NCI-H128 (cell line): ENCODE measurements at regions not wholly inside any gene's neighbourhood (a gene's known extent, or its start where the extent isn't known, plus 50 kb on each side); places are given as distances from the start of the nearest gene placed in this dataset.
"Not testable (repeated sequence)": the region's sequence is repeated elsewhere in the genome, so short reads cannot be mapped to it uniquely, and the experiment has no call there.

Source experiments
- DNase-seq: peaks from one replicate; lab custom pipeline; 2025; ENCODE audit not compliant: unreplicated experiment; lab: John Stamatoyannopoulos, UW

DNA sequence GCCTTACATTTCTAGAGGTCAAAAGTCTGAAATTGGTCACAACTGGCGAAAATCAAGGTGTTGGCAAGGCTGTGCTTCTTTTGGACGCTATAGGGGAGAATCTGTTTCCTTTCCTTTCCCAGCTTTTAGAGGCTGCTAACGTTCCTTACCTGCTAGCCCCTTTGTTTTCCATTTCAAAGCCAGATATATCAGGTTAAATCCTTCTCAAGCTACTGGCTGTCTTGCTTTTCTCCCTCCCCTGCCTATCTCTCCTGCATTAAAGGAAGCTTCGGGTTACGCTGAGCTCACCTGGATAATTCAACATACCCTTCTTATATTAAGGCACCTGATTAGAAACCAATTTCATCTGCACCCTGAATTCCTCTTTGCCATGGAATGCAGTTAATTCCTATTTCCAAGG, 1569.7 kb upstream of the SLC10A2 start:
- DNase-seq = no peak

GRCh38 chr13:104634016-104634415, 1567.8 kb upstream of the SLC10A2 start:
- DNase-seq = no peak

DNA sequence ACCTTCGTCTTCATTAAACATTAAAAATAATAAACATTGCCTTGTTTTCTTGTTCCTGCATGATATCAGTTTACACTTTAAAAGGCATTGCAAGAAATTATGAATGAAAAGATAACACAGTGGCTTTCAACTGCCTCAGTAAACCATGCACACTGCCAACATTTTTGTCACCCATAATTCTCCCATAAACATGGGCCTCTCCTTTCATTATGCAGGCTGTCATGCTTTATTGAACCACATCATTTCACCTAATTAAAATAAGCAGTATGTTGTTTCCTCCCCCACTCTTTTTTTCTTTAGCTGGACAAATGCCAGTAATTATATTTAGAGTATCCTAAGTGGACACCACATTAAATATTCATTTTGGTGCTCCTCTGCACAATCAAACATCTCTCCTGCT, 1566.5 kb upstream of the SLC10A2 start:
- peak; percentile 63 for DNase-seq

- DNase-seq = no peak
Observed at GRCh38 chr13:104625201-104625600, 1559.0 kb upstream of the SLC10A2 start.

DNA sequence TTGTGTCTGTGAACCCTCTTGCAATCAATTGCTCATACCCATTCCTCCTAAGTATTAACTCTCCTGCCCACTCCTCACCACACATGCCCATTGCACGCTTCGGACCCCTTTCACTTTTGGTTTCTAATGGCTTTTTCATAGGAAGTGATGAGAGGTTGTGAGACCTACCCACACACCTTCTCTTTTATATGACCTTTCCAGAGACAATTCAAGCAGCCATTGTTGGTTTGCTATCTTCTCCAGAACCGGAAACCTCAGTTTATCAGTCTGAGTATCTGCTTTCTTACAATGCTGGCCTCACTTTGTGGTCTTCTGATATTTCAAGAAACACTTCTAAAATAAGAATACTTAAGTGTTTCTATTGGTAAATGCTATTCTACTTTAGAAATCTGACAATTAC, 1550.8 kb upstream of the SLC10A2 start:
- no peak for DNase-seq

GRCh38 chr13:104614361-104615145, 1548.3 kb upstream of the SLC10A2 start:
- DNase-seq = no peak

GRCh38 chr13:104608331-104608730, 1542.1 kb upstream of the SLC10A2 start:
- DNase-seq = no peak

GRCh38 chr13:104605435-104605834, 1539.2 kb upstream of the SLC10A2 start:
- DNase-seq = not testable (repeated sequence)

DNA sequence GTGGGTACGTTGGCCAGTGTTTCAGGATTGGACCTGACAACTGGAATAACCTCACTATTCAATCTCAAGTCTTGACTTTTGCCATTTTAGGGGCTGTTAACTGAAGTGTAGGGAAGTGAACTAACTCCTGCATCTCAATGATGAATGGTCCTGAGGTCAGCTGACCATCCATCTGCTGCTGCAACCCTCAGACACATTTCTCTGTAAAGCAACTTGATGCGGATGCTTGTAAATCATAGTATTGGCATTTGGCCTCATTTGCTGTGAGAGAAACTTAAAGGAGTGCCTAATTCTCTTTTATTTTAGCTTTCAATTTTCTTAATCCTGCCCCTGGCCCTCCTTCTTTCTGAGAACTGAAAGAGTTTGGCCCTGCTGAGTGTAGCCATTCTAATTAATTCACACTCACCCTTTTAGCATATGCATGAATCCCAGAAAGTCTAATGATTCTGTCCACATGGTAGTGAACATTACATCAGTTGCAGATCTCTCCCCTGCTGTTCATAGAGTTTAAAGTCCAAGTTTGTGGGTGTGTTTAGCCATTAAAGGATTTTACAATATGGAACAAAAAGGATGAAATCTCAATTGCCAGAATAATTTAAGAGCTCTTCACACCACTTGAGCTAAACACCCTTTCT, 1531.4 kb upstream of the SLC10A2 start:
- DNase-seq = no peak

DNA sequence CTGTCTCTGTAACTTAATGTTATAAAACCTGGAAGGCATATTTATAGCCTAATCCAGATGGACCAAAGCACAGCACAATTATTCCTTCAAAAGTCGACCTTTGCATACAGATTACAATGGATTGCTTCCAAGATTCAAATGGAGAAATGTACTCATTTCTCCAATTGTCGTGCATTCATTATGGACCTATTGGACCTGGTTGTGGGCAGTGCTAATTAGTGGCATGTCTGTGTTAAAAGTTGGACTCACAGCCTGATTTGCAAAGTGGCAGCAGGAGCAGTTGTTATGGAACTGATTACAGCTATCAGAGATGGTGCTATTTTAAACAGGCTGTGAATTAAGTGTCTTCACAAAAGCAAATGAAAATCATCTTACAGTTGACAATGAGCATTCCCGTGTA, 1529.3 kb upstream of the SLC10A2 start:
- DNase-seq = no peak

GRCh38 chr13:104594806-104595205, 1528.6 kb upstream of the SLC10A2 start:
- no peak for DNase-seq

GRCh38 chr13:104593693-104594092, 1527.5 kb upstream of the SLC10A2 start:
- DNase-seq = no peak

- DNase-seq = no peak
Observed at GRCh38 chr13:104593251-104593576, 1527.0 kb upstream of the SLC10A2 start.

- DNase-seq = no peak
Observed at GRCh38 chr13:104592545-104593250, 1526.5 kb upstream of the SLC10A2 start.

GRCh38 chr13:104592127-104592526, 1525.9 kb upstream of the SLC10A2 start:
- DNase-seq = no peak

DNA sequence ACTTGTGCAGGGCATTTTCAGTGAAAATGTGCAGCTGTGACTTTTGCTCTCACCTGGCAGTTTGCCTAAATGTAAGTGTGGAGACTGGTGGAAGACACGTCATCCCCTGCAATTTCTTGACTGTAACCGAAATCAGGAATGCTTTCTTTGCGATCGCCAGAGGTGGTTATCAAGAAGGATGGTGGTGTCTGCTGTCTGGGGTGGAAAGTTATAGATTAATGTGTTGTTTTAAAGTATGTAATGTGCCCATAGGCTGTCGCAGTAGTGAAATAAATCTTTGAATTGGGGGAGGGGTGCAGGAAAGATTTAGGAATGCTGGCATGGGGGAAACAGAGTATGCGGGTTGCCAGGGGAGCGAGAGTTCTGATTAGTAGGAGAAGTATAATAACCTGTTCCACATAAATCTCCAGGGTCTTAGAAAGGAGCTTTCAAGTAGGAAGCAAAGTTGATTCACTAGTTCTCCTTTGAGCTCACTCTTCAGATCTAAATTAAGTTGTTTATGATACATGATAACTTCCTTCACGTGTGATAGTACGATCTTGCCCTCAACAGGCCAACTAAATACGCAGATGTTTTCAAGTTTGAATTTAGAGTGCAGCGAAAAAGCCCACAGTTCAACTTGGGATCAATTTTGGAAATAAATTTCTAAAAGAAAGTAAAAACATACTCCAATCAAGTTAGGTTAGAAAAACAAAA, 1520.0 kb upstream of the SLC10A2 start:
- DNase-seq = no peak

- DNase-seq = no peak
Observed at GRCh38 chr13:104584481-104584880, 1518.3 kb upstream of the SLC10A2 start.

GRCh38 chr13:104580931-104581330, 1514.7 kb upstream of the SLC10A2 start:
- DNase-seq = no peak

DNA sequence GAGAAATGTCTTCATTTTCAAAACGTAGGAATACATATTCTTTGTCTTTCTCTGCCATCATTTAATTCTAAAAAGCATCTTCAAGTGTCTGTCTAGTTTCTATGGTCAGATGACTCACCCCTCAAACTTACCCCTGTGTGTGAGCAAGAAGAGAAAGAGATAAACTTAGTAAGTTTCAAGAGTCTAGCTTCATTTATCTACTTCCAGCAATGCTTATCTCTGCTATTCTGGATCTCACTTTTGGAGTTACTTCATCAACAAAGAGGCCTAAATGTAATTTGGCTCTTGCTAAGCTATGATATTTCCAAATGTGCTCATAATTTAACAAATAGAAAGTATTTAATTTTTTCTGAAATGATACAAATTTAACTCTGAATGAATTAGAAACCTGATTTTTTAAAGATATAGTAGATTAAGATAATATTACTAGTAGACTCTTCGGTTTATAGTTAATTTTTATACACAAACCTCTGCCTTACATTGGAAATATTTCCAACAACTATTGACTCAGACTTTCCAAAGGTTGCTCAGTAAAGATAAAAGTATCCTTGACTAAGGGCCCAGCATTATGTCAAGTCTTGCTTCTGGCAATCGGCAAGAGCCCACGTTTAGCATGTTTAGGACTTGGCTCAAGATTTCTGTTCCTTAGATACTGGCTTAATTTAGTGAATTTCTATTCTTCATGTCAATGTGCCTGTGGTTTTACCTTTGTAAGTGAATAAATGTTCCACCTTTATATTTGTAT, 1511.0 kb upstream of the SLC10A2 start:
- DNase-seq = no peak

DNA sequence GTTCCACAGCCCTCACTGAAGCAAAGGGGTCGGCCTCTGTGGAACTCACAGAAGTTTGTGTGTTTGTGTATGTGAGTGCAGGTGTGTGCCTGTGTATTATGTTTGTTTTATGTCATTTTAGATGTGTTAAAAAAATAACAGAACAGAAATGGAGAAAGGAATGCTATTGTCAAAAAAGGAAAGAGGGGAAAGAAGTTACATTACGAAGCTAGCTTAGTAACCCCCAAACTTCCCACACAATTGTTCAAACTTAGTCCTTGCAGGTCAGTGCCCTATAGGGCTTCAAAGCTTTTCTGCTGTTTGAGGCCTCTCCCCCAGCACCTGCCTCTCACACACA, 1505.6 kb upstream of the SLC10A2 start:
- no peak for DNase-seq
